Astrocyte (in vitro differentiated cells and primary cell): ENCODE measurements at regions not wholly inside any gene's neighbourhood (a gene's known extent, or its start where the extent isn't known, plus 50 kb on each side); places are given as distances from the start of the nearest gene placed in this dataset.

ENCODE experiments used
- DNase-seq: peaks from one replicate; pipeline ENCODE4 v3.0.0-alpha.2; 2010; ENCODE audit warnings: low read depth
- FAIRE-seq: peaks from 2 replicates; lab custom pipeline; 2011; peaks lifted over from hg19 to GRCh38; lab: Jason Lieb, UNC
- H2AFZ ChIP-seq: 2 replicates; pipeline ENCODE4 v1.6.0; 2012; ENCODE audit warnings: low read depth, low read length, inconsistent platforms
- H3K27ac ChIP-seq: 2 replicates; pipeline ENCODE4 v1.5.1; 2011; ENCODE audit warnings: low read depth, low read length, inconsistent platforms
- H3K27me3 ChIP-seq: 2 replicates; pipeline ENCODE4 v1.6.0; 2011; ENCODE audit warnings: low read length, inconsistent platforms; ENCODE audit not compliant: insufficient read depth
- H3K36me3 ChIP-seq: 2 replicates; pipeline ENCODE4 v1.5.1; 2011; ENCODE audit warnings: low read length, inconsistent platforms; ENCODE audit not compliant: insufficient read depth
- H3K4me1 ChIP-seq: 2 replicates; pipeline ENCODE4 v1.5.1; 2011; ENCODE audit warnings: low read length, inconsistent platforms; ENCODE audit not compliant: insufficient read depth
- H3K4me2 ChIP-seq: 2 replicates; pipeline ENCODE4 v1.6.0; 2012; ENCODE audit warnings: low read length, inconsistent platforms
- H3K4me3 ChIP-seq: 2 replicates; pipeline ENCODE4 v1.5.1; 2011; ENCODE audit warnings: low read depth, mild to moderate bottlenecking, low read length, inconsistent platforms; ENCODE audit not compliant: insufficient read depth
- H3K79me2 ChIP-seq: 2 replicates; pipeline ENCODE4 v1.6.0; 2012; ENCODE audit warnings: mild to moderate bottlenecking, low read length, inconsistent platforms; ENCODE audit not compliant: insufficient read depth
- H3K9ac ChIP-seq: 2 replicates; pipeline ENCODE4 v1.6.0; 2012; ENCODE audit warnings: mild to moderate bottlenecking, low read length, inconsistent platforms
- H3K9me3 ChIP-seq: 2 replicates; pipeline ENCODE4 v1.5.1; 2012; ENCODE audit warnings: low read depth, mild to moderate bottlenecking, low read length, inconsistent platforms; ENCODE audit not compliant: insufficient read depth
- H4K20me1 ChIP-seq: 2 replicates; pipeline ENCODE4 v1.6.0; 2012; ENCODE audit warnings: low read length, inconsistent platforms; ENCODE audit not compliant: insufficient read depth
- H3K27ac Mint-ChIP-seq: one replicate; pipeline ENCODE4 v1.8.0; 2021; ENCODE audit warnings: mild to moderate bottlenecking, mixed read lengths; ENCODE audit not compliant: unreplicated experiment
- H3K27me3 Mint-ChIP-seq: one replicate; pipeline ENCODE4 v1.8.0; 2021; ENCODE audit warnings: low read depth, mixed read lengths; ENCODE audit not compliant: unreplicated experiment
- H3K36me3 Mint-ChIP-seq: one replicate; pipeline ENCODE4 v1.8.0; 2021; ENCODE audit warnings: low read depth, mixed read lengths; ENCODE audit not compliant: unreplicated experiment
- H3K4me1 Mint-ChIP-seq: one replicate; pipeline ENCODE4 v1.8.0; 2021; ENCODE audit warnings: low read depth, mixed read lengths; ENCODE audit not compliant: unreplicated experiment
- H3K4me3 Mint-ChIP-seq: one replicate; pipeline ENCODE4 v1.8.0; 2021; ENCODE audit warnings: mild to moderate bottlenecking, moderate library complexity, mixed read lengths; ENCODE audit not compliant: unreplicated experiment
- H3K9me3 Mint-ChIP-seq: one replicate; pipeline ENCODE4 v1.8.0; 2021; ENCODE audit warnings: mild to moderate bottlenecking, mixed read lengths; ENCODE audit not compliant: unreplicated experiment
- CTCF ChIP-seq: IDR thresholded peaks from 2 replicates; pipeline ENCODE4 v1.5.1; 2011; ENCODE audit warnings: low read depth, mild to moderate bottlenecking, inconsistent platforms, low read length, moderate library complexity; ENCODE audit not compliant: insufficient read depth
- EZH2 ChIP-seq: IDR thresholded peaks from 2 replicates; pipeline ENCODE4 v1.6.1; 2012; ENCODE audit warnings: mild to moderate bottlenecking, low read length, inconsistent platforms; ENCODE audit not compliant: insufficient read depth

GRCh38 chr10:110447886-110448285, 49.8 kb upstream of the DUSP5 start:
- H3K9me3 ChIP-seq, result no peaks in the 10 kb centered on the region
- H3K27ac Mint-ChIP-seq, result no peak overlapping the region
- H3K9me3 Mint-ChIP-seq, result no peaks in the 10 kb centered on the region
- peaks cover 2% of the 10 kb centered on the region for H3K36me3 Mint-ChIP-seq
- peak overlapping the region; percentile 26 for H3K4me2 ChIP-seq
- H3K27ac ChIP-seq, result peak overlapping the region; percentile 59
- H3K4me3 Mint-ChIP-seq, result no peak overlapping the region
- H3K4me1 ChIP-seq, result peaks cover 15% of the 10 kb centered on the region
- no peak overlapping the region for H2AFZ ChIP-seq
- H3K4me3 ChIP-seq, result no peak overlapping the region
- H3K4me1 Mint-ChIP-seq, result peaks cover 9% of the 10 kb centered on the region
- no peak overlapping the region for H3K9ac ChIP-seq
- FAIRE-seq, result no peak
- H3K27me3 Mint-ChIP-seq, result peaks cover 4% of the 10 kb centered on the region
- no peaks in the 10 kb centered on the region for H3K79me2 ChIP-seq
- DNase-seq, result no peak
- no peaks in the 10 kb centered on the region for H3K27me3 ChIP-seq
- no peaks in the 10 kb centered on the region for H3K36me3 ChIP-seq
- no peak for TF ChIP-seq EZH2
- TF ChIP-seq CTCF, result no peak
- H4K20me1 ChIP-seq, result no peaks in the 10 kb centered on the region
